HAP-1 (cell line): ENCODE measurements at regions not wholly inside any gene's neighbourhood (a gene's known extent, or its start where the extent isn't known, plus 50 kb on each side); places are given as distances from the start of the nearest gene placed in this dataset.

Experiments used
- DNase-seq, 2 experiments: peaks; one replicate each; pipeline ENCODE4 v3.0.0-alpha.2; 2016 to 2020; ENCODE audit warnings: low spot score in 2 of 2
- H3K27me3 ChIP-seq: fragments of 250-450 bp; sonication (Bioruptor Pico); 2 replicates; pipeline ENCODE4 v1.5.1; 2020; ENCODE audit warnings: low read depth, mild to moderate bottlenecking, moderate library complexity
- H3K36me3 ChIP-seq: fragments of 250-450 bp; sonication (Bioruptor Pico); replicated peaks from 2 replicates; pipeline ENCODE4 v1.5.1; 2020; ENCODE audit warnings: mild to moderate bottlenecking
- H3K4me1 ChIP-seq: fragments of 250-450 bp; sonication (Bioruptor Pico); 2 replicates; pipeline ENCODE4 v1.5.1; 2020; ENCODE audit warnings: mild to moderate bottlenecking
- H3K4me3 ChIP-seq: fragments of 250-450 bp; sonication (Bioruptor Pico); 2 replicates; pipeline ENCODE4 v1.5.1; 2020; ENCODE audit warnings: mild to moderate bottlenecking, moderate library complexity
- H3K9me3 ChIP-seq: fragments of 250-450 bp; sonication (Bioruptor Pico); 2 replicates; pipeline ENCODE4 v1.5.1; 2020; ENCODE audit warnings: mild to moderate bottlenecking, moderate library complexity
- in situ Hi-C: fragments of 300-500 bp; cut with MboI; formaldehyde crosslinking; loops from 3 replicates; pipeline ENCODE4 v1.14.3; 2020; ENCODE audit warnings: low sequenced_read_pairs, inconsistent platforms, mixed read lengths

DNA sequence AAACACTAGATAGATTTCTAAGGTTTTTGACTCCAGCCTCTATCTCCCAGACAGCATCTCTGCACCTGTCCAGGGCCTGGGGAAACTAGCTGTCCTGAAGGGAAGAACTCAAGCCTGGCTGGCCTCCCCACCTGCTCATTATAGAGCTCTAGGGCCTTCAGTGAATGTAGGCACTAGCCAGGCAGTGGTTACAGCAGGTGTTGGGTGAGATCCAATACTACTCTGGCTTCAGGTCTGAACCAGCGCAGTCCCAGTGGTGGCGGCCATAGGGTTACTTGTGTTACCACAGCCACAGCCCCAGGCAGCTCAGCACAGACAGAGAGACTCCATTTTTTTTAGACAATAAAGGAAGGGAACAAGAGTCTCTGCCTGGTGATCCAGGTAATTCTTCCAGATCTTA, 449.2 kb downstream of the IRX1 start:
- no peak for DNase-seq
- H3K9me3 ChIP-seq: no peaks in the 10 kb centered on the region
- no peaks in the 10 kb centered on the region for H3K27me3 ChIP-seq
- in situ Hi-C loops: no loop called here
- H3K4me3 ChIP-seq: no peak overlapping the region
- no peaks in the 10 kb centered on the region for H3K36me3 ChIP-seq
- no peaks in the 10 kb centered on the region for H3K4me1 ChIP-seq

DNA sequence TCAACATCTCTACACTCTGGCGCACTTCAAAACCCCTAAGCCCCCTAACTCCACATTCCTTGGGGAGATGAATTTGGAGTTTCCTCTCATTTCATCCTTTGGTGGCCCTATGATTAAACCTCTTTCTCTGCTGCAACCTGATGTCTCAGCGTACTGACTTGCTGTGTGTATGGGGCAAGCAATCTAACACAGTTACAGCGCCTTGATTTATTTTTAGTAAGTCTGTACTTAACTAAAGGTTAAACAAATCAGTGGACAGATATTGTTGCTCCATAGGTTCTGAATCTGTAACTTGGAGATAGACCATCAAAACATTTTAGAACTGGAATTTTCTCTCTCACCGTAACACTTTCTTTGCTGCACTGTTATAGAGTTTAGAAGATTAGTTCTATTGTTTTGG, 452.8 kb downstream of the IRX1 start:
- Histone ChIP-seq H3K4me3 (no peak overlapping the region), H3K9me3 (no peaks in the 10 kb centered on the region), H3K27me3 (no peaks in the 10 kb centered on the region), H3K36me3 (no peaks in the 10 kb centered on the region), H3K4me1 (no peaks in the 10 kb centered on the region)
- in situ Hi-C loops: no loop called here
- DNase-seq: no peak

DNA sequence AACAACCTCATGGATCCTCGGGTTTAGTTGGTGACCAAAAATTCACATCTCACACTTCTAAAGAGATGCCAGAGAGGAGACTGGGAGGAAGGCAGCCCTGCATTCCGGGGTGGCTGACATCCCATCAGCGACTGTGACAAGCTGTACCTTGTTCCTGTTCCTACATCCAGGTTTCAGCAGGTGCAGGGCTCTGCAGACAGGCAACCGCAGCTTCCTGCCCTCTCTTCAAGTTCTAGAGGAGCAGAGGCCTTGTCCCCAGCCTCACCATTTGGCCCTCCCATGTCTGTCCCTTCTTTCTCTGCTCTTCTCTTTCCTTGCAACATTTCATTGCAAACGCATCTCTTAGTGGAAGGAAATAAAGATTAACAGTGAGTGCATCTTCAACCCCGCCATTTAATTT, 454.6 kb downstream of the IRX1 start:
- Histone ChIP-seq H3K27me3 (no peaks in the 10 kb centered on the region), H3K4me3 (no peak overlapping the region), H3K9me3 (no peaks in the 10 kb centered on the region), H3K4me1 (no peaks in the 10 kb centered on the region), H3K36me3 (no peaks in the 10 kb centered on the region)
- DNase-seq: no peak
- in situ Hi-C loops: no loop called here

DNA sequence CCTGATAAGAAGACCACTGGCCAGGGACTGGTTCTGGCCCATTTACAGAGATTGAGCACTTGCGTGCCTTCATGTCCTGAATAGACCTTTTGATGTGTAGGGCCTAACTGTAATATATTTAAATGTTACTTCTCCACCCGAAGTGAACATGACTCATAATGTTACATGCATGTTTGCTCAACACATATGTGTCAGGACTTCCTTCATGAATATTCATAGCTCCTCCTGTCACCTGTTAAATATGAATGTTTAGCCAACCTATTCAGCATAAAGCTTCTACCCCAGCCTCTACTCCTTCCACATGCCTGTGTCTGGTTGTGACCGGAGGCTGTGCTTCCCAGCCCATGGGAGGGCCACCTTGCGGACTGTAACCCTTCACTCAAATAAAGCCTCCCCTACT, 457.5 kb downstream of the IRX1 start:
- DNase-seq: no peak
- no peak overlapping the region for H3K4me3 ChIP-seq
- in situ Hi-C loops: no loop called here
- H3K9me3 ChIP-seq: no peaks in the 10 kb centered on the region
- no peaks in the 10 kb centered on the region for H3K36me3 ChIP-seq
- H3K27me3 ChIP-seq: no peaks in the 10 kb centered on the region
- no peaks in the 10 kb centered on the region for H3K4me1 ChIP-seq

DNA sequence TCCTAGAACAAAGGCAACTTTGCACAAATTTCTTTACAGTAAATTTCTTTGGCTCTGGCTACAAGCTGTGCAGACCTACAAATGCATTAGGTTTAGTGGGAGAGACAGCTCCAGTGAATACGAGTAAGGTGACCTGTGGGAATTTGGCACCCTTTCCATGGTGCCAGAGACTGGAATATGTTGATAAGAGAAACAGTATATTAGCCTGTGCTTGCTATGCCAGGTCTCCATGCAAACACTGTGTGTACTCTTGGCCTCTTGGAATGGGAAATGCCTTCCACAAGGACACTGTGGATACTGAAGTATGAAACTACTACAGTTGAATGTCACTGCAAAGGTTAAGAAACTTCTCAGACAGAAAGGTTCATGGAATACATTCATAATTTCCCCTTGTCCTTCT, 458.5 kb downstream of the IRX1 start:
- no peak for DNase-seq
- Histone ChIP-seq H3K9me3 (no peaks in the 10 kb centered on the region), H3K27me3 (no peaks in the 10 kb centered on the region), H3K4me3 (no peak overlapping the region), H3K4me1 (no peaks in the 10 kb centered on the region), H3K36me3 (no peaks in the 10 kb centered on the region)
- in situ Hi-C loops: no loop called here

DNA sequence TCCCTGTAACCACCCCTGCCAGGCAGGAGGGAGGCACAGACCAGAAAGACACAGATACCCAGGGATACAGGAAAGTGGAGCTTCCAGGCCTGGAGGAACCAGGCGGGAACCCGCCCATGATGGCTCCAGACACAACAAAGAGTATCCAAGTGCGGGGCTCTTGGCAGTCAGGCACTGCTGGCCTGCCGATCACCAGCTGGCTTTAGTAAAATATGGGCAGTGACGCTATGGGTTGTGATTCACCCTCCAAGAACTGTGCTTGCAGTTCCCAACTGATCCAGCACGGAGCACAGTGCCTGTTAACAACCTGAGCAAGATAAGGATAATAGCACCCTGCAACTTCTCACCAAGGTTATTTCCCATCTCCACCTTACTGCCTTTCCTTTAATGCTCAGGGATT, 463.3 kb downstream of the IRX1 start:
- Histone ChIP-seq H3K4me3 (no peak overlapping the region), H3K36me3 (no peaks in the 10 kb centered on the region), H3K27me3 (no peaks in the 10 kb centered on the region), H3K4me1 (no peaks in the 10 kb centered on the region), H3K9me3 (no peaks in the 10 kb centered on the region)
- no peak for DNase-seq
- in situ Hi-C loops: no loop called here

DNA sequence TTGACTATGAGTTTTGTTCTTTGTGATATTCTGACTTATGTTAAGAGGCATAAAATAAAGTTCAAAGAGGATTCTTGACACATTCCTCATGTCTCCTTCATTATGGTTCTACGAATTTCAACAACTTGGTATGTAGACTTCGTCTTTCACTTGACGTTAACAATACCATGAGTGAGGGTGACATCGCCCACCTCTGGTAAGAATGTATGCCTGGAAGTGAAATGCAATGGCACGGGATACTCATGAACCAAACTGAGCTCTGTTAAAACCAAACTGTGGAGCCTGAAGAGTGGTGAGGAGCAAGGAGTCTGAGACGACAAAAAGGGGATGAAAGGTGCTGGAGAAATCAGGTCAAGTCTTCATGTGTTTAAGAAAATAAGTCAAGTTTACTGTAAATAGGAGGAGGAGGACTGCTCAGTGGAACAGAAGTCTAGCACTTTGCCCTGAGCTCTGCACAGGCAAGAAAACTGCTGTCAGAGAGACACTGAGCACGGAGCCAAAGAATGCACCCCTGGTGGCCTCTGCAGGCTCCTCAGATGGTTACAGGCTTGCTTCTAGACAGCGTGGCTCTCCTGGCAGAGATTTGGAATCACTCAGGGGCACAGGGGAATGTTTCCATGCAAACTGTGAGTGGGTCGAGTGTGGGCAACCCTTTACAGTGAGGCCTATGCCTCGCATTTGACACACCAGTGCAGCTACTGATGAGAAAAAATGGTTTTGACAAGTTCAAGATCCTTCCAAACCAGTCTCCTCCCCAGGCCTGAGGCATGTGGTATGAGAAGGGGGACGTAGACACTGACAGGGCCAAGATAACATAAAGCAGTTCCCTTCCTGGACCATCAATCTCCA, 470.1 kb downstream of the IRX1 start:
- Histone ChIP-seq H3K27me3 (no peaks in the 10 kb centered on the region), H3K36me3 (no peaks in the 10 kb centered on the region), H3K4me3 (no peak overlapping the region), H3K9me3 (no peaks in the 10 kb centered on the region), H3K4me1 (no peaks in the 10 kb centered on the region)
- no peak for DNase-seq
- in situ Hi-C loops: no loop called here

DNA sequence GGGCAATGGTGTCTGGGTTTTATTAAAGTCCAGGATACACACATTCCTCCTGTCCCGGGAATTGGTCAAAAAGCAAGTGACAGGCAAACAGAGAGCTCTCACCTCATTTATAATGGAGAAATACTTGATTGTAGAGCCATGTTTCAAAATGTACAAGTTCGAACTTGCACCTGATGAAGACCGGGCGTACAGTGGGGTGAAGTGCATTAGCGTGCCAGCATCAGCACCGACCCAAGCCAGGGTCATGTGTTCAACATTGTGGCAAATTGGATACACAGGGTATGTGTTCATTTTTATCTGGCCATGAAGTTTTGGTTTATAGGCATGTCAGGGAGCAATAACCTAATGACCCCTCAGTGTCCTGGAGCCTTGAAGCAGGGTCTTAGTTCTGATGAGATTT, 472.5 kb downstream of the IRX1 start:
- Histone ChIP-seq H3K9me3 (no peaks in the 10 kb centered on the region), H3K27me3 (no peaks in the 10 kb centered on the region), H3K4me3 (no peak overlapping the region), H3K4me1 (no peaks in the 10 kb centered on the region), H3K36me3 (no peaks in the 10 kb centered on the region)
- in situ Hi-C loops: no loop called here
- DNase-seq: no peak

DNA sequence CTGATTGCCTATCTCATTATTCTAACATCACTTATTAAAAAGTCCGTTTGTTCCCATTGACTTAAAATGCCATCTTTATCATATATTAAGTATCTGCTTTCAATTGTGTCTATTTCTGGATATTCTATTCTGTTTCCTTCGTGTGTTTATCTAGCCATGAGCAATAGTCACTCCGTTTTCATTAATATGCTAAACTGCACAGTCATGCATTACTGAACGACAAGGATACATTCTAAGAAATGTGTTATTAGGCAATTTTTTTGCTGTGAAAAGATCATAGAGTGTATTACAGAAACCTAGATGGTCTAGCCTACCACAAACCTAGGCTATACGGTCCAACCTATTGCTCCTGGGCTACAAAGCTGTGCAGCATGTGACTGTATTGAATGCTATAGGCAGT, 482.9 kb downstream of the IRX1 start:
- Histone ChIP-seq H3K27me3 (no peaks in the 10 kb centered on the region), H3K36me3 (no peaks in the 10 kb centered on the region), H3K4me3 (no peak overlapping the region), H3K9me3 (no peaks in the 10 kb centered on the region), H3K4me1 (no peaks in the 10 kb centered on the region)
- DNase-seq: no peak
- in situ Hi-C loops: no loop called here

DNA sequence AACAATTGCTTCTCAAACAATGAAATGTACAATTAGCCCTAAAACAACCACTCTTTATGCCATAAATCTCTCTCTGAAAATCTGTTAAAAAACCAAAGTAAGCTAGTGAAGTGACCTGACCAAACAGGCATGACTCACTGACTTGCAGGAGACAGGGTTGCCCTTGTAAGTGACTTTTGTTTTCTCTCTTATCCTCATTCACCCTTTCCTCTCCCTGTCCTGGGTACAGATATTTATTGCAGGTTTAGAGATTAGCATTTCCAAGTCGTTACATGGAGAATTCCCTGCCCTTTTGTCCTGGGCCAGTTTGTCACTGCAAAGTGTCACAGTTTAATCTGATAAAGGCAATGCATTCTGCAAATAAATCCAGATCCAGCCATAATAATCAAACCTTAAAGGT, 484.2 kb downstream of the IRX1 start:
- Histone ChIP-seq H3K4me1 (no peaks in the 10 kb centered on the region), H3K9me3 (no peaks in the 10 kb centered on the region; the same call in 1 of the 2 replicates), H3K36me3 (no peaks in the 10 kb centered on the region), H3K4me3 (no peak overlapping the region), H3K27me3 (no peaks in the 10 kb centered on the region)
- in situ Hi-C loops: no loop called here
- no peak for DNase-seq

DNA sequence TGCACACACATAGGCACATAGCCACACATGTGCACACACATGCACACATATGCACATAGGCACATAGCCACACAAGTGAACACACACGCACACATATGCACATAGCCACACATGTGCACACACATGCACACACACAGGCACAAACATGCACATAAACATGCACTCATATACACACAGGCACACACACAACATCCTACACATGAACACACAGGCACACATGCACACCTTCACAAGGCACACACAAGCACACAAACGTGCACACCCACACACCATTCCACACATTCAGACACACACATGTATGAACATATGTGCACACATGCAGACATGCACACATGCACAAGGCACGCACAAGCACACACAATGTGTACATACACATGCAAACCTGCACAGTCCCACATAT, 484.7 kb downstream of the IRX1 start:
- H3K36me3 ChIP-seq: no peaks in the 10 kb centered on the region
- no peak for DNase-seq
- in situ Hi-C loops: no loop called here
- no peaks in the 10 kb centered on the region; the same call in 1 of the 2 replicates for H3K9me3 ChIP-seq
- H3K4me1 ChIP-seq: no peaks in the 10 kb centered on the region
- no peaks in the 10 kb centered on the region for H3K27me3 ChIP-seq
- no peak overlapping the region for H3K4me3 ChIP-seq

DNA sequence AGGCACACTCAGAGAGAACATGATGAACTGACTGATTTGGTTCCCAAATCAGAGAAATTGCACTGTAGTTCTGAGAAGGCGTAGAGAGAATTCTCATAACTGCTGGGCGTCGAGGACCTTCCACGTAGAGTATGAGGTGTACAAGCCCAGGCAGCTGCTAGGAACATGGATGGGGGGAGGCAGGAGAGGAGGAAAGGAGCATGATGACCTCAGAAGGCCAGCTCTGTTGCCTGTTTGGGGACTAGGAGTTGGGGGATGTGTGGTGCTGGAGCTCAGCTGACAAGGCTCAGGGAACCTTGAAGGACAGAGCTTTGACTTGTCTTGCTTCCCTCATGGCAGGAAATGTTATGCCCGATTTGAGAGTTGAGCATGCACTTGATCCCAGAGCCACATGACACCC, 485.4 kb downstream of the IRX1 start:
- Histone ChIP-seq H3K4me1 (no peaks in the 10 kb centered on the region), H3K4me3 (no peak overlapping the region), H3K36me3 (no peaks in the 10 kb centered on the region), H3K27me3 (no peaks in the 10 kb centered on the region), H3K9me3 (no peaks in the 10 kb centered on the region; the same call in 1 of the 2 replicates)
- in situ Hi-C loops: no loop called here
- DNase-seq: no peak

DNA sequence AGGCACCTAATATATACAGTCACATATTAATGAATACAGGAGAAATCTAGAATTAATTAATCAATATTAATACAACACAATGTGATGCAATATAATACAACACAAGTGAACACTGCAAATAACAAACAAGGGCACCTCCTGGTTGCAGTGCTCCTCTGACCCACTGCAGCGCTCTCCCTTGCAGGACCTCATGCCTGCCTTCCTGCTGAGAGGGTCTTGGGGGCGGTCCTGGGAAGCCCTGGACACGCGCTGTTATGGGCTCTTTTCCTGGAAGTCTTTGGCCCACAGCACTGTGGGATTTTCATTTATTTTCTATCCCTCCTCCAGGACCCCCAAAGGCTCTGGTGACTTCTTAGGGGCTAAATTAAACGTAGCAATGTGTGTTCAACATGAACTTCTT, 485.8 kb downstream of the IRX1 start:
- Histone ChIP-seq H3K4me1 (no peaks in the 10 kb centered on the region), H3K27me3 (no peaks in the 10 kb centered on the region), H3K9me3 (no peaks in the 10 kb centered on the region; the same call in 1 of the 2 replicates), H3K36me3 (no peaks in the 10 kb centered on the region), H3K4me3 (no peak overlapping the region)
- in situ Hi-C loops: no loop called here
- no peak for DNase-seq

DNA sequence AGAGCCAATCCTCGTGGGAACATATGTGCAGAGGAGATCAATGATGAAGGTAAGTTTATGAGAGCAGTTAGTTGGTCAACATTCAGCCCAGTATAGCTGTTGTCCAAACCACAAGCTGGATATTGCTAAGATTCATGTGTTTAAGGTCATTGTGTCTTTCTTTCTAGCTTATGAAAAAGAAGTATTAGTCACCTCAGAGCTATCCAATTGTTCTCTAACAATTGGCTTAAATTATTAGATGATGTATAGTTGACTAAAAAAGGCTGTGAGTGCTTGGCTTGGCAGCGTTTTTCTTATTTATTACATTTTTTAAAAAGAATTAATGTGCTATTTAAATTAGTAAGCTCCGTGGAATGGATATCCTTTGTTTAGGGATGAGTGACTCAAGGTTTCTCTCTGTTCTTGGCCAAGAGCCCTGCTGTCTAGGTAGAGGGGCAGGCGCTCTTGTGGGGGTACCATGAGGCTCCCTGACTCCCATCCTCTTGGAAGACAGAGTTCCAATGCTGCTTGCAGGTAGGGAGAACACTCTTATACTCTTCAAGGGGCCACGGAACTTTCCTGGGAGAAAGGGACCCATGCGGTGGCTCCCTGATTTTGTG, 487.4 kb downstream of the IRX1 start:
- in situ Hi-C loops: no loop called here
- no peak overlapping the region for H3K4me3 ChIP-seq
- no peaks in the 10 kb centered on the region for H3K36me3 ChIP-seq
- no peaks in the 10 kb centered on the region; the same call in 1 of the 2 replicates for H3K9me3 ChIP-seq
- no peaks in the 10 kb centered on the region for H3K4me1 ChIP-seq
- DNase-seq: no peak
- no peaks in the 10 kb centered on the region for H3K27me3 ChIP-seq
